B cell (primary cell): ENCODE measurements at regions not wholly inside any gene's neighbourhood (a gene's known extent, or its start where the extent isn't known, plus 50 kb on each side); places are given as distances from the start of the nearest gene placed in this dataset.

Experiments used
- ATAC-seq: fragments of 200-7000 bp; cut with Tn5 transposase; one replicate; pipeline ENCODE4 v1.10.0; 2021; ENCODE audit warnings: low read depth, mild to moderate bottlenecking, moderate number of reproducible peaks, moderate library complexity
- CTCF ChIA-PET: fragments of 350-600 bp; sonication (Branson Sonifier 250); formaldehyde crosslinking; loops from one replicate; lab custom pipeline; 2021; ENCODE audit warnings: antibody characterized with exemption, inconsistent platforms; lab: Charles Lee
- POLR2A ChIA-PET: fragments of 350-600 bp; sonication (Branson Sonifier 250); formaldehyde crosslinking; loops from one replicate; lab custom pipeline; 2021; ENCODE audit warnings: antibody characterized with exemption; lab: Charles Lee
- DNase-seq: peaks from one replicate; pipeline ENCODE4 v3.0.0; 2013
- H2AFZ ChIP-seq: 2 replicates; pipeline ENCODE4 v1.6.1; 2012; ENCODE audit warnings: mild to moderate bottlenecking, low read depth, low read length; ENCODE audit not compliant: insufficient read depth, poor library complexity, severe bottlenecking
- H3K27ac ChIP-seq, 2 donors: 1 replicate in 1 of 2; 2 replicates in 1 of 2; pipeline ENCODE4 v1.5.1; 2012 to 2013; ENCODE audit warnings: low read length in 2 of 2, mild to moderate bottlenecking in 2 of 2, moderate library complexity in 1 of 2
- H3K27me3 ChIP-seq, 4 experiments: fragments of 200-600 bp in 1 of 4; sonication (generic) in 1 of 4; replicated peaks in 1 of 4; 1 replicate in 2 of 4; 2 replicates in 2 of 4; pipeline versions ENCODE4 v1.6.1 to v1.7.0; 2013 to 2016; ENCODE audit warnings: low read length in 3 of 4, mild to moderate bottlenecking in 2 of 4, mixed read lengths in 1 of 4, moderate library complexity in 1 of 4; ENCODE audit not compliant: insufficient read depth in 4 of 4, control insufficient read depth in 3 of 4; ENCODE audit errors: control extremely low read depth in 1 of 4
- H3K36me3 ChIP-seq, 2 experiments: replicated peaks in 1 of 2; 1 replicate in 1 of 2; 2 replicates in 1 of 2; pipeline versions ENCODE4 v1.6.1 to v1.7.1; 2013; ENCODE audit warnings: low read length in 1 of 2; ENCODE audit not compliant: insufficient read depth in 2 of 2, control insufficient read depth in 1 of 2; ENCODE audit errors: control extremely low read depth in 1 of 2, extremely low read depth in 1 of 2
- H3K4me1 ChIP-seq, 2 donors: fragments of 200-600 bp in 1 of 2; sonication (generic) in 1 of 2; 1 replicate in 1 of 2; 2 replicates in 1 of 2; pipeline versions ENCODE4 v1.5.1 to v1.6.1; 2013 to 2017; ENCODE audit warnings: low read length in 2 of 2; ENCODE audit not compliant: control insufficient read depth in 2 of 2, insufficient read depth in 2 of 2
- H3K4me2 ChIP-seq: replicated peaks from 2 replicates; pipeline ENCODE3; 2012; ENCODE audit warnings: mild to moderate bottlenecking, low read depth, low read length; ENCODE audit not compliant: poor library complexity, severe bottlenecking
- H3K4me3 ChIP-seq, 5 experiments: fragments of 200-600 bp in 1 of 5; sonication (generic) in 1 of 5; 1 replicate in 3 of 5; 2 replicates in 2 of 5; pipeline versions ENCODE4 v1.5.1 to v1.7.0; 2011 to 2016; ENCODE audit warnings: low read length in 4 of 5, mild to moderate bottlenecking in 4 of 5, low read depth in 2 of 5, control low read depth in 1 of 5, moderate library complexity in 1 of 5; ENCODE audit not compliant: insufficient read depth in 1 of 5; ENCODE audit errors: control extremely low read depth in 1 of 5, extremely low read depth in 1 of 5
- H3K79me2 ChIP-seq: fragments of 200-600 bp; sonication (generic); one replicate; pipeline ENCODE4 v1.6.0; 2016; ENCODE audit warnings: low read length; ENCODE audit not compliant: control insufficient read depth, insufficient read depth
- H3K9ac ChIP-seq: fragments of 200-600 bp; sonication (generic); 2 replicates; pipeline ENCODE4 v1.6.1; 2017; ENCODE audit warnings: mild to moderate bottlenecking, low read length, moderate library complexity
- H3K9me3 ChIP-seq, 3 donors: one replicate each; pipeline versions ENCODE4 v1.6.1 to v1.7.1; 2013; ENCODE audit warnings: low read length in 2 of 3; ENCODE audit not compliant: control insufficient read depth in 2 of 3, insufficient read depth in 1 of 3; ENCODE audit errors: control extremely low read depth in 1 of 3
- H4K20me1 ChIP-seq: 2 replicates; pipeline ENCODE4 v1.6.0; 2012; ENCODE audit warnings: mild to moderate bottlenecking, low read length; ENCODE audit not compliant: insufficient read depth, control insufficient read depth, poor library complexity, severe bottlenecking
- H3K27ac Mint-ChIP-seq: one replicate; pipeline ENCODE4 v1.8.0; 2021; ENCODE audit warnings: mixed read lengths
- H3K27me3 Mint-ChIP-seq: one replicate; pipeline ENCODE4 v1.8.0; 2021; ENCODE audit warnings: mixed read lengths
- H3K4me1 Mint-ChIP-seq: one replicate; pipeline ENCODE4 v1.8.0; 2021; ENCODE audit warnings: mixed read lengths
- H3K4me3 Mint-ChIP-seq: one replicate; pipeline ENCODE4 v1.8.0; 2021; ENCODE audit warnings: mixed read lengths
- H3K9me3 Mint-ChIP-seq: one replicate; pipeline ENCODE4 v1.8.0; 2022; ENCODE audit warnings: mixed read lengths; ENCODE audit not compliant: insufficient read depth
- CTCF ChIP-seq: fragments of 200-600 bp; IDR thresholded peaks from one replicate; pipeline ENCODE4 v1.8.0; 2022; ENCODE audit warnings: antibody characterized with exemption, mild to moderate bottlenecking
- EZH2 ChIP-seq: IDR thresholded peaks from 2 replicates; pipeline ENCODE4 v1.6.1; 2012; ENCODE audit warnings: borderline replicate concordance, low read depth, mild to moderate bottlenecking, moderate library complexity, low read length; ENCODE audit not compliant: insufficient read depth, poor library complexity, severe bottlenecking
- WGBS: methylation state at CpG from one replicate; pipeline ENCODE4 v1.1.5; 2013; ENCODE audit warnings: missing lambda C conversion rate; ENCODE audit not compliant: insufficient coverage; 5-methylcytosine and 5-hydroxymethylcytosine counted together
- intact Hi-C: fragments of 100-400 bp; cut with micrococcal nuclease; formaldehyde crosslinking; loops from one replicate; pipeline ENCODE4 v1.10.0; 2022

GRCh38 chr10:118523775-118524174 lies 71.7 kb downstream of the PRLHR start:
- Histone ChIP-seq H2AFZ (no peak overlapping the region), H3K9ac (no peak overlapping the region), H3K4me2 (no peak overlapping the region), H3K9me3 (peaks cover 0 to 2% (median 0%) of the 10 kb centered on the region in 3 donors), H3K36me3 (no peaks in the 10 kb centered on the region), H3K79me2 (no peaks in the 10 kb centered on the region), H3K4me3 (no peak overlapping the region), H3K4me1 (no peaks in the 10 kb centered on the region), H3K27ac (no peak overlapping the region), H3K27me3 (peaks cover 0 to 7% (median 0%) of the 10 kb centered on the region in 4 experiments), H4K20me1 (no peaks in the 10 kb centered on the region)
- Mint-ChIP-seq H3K27me3 (peaks cover 23% of the 10 kb centered on the region), H3K27ac (no peak overlapping the region), H3K9me3 (no peaks in the 10 kb centered on the region), H3K4me1 (no peaks in the 10 kb centered on the region), H3K4me3 (no peak overlapping the region)
- POLR2A ChIA-PET: no interaction called here
- ATAC-seq (no peak), DNase-seq (no peak)
- intact Hi-C loops: no loop called here
- TF ChIP-seq CTCF (no peak), EZH2 (no peak)
- WGBS: no CpG with 5 or more reads among the region's 2 CpGs
- CTCF ChIA-PET: no interaction called here

- Histone ChIP-seq H3K36me3 (no peaks in the 10 kb centered on the region), H3K9ac (no peak overlapping the region), H4K20me1 (no peaks in the 10 kb centered on the region), H3K79me2 (no peaks in the 10 kb centered on the region), H2AFZ (no peak overlapping the region), H3K4me1 (no peaks in the 10 kb centered on the region), H3K27ac (no peak overlapping the region), H3K4me3 (no peak overlapping the region), H3K27me3 (peaks cover 0 to 7% (median 0%) of the 10 kb centered on the region in 4 experiments), H3K4me2 (no peak overlapping the region), H3K9me3 (peaks cover 1 to 3% (median 3%) of the 10 kb centered on the region in 3 donors)
- no peaks in the 10 kb centered on the region for H3K4me1 Mint-ChIP-seq
- 33% methylated on average over 1 of the region's 2 CpGs for WGBS
- no peak for DNase-seq
- intact Hi-C loops: no loop called here
- no peak overlapping the region for H3K27ac Mint-ChIP-seq
- no peak for ATAC-seq
- POLR2A ChIA-PET: no interaction called here
- no peak overlapping the region for H3K4me3 Mint-ChIP-seq
- no peak for TF ChIP-seq EZH2
- TF ChIP-seq CTCF: no peak
- H3K27me3 Mint-ChIP-seq: peaks cover 18% of the 10 kb centered on the region
- CTCF ChIA-PET: no interaction called here
- H3K9me3 Mint-ChIP-seq: peaks cover 3% of the 10 kb centered on the region
Measured at GRCh38 chr10:118522791-118523498, 72.5 kb downstream of the PRLHR start.
